Calu3 (cell line): ENCODE measurements at regions not wholly inside any gene's neighbourhood (a gene's known extent, or its start where the extent isn't known, plus 50 kb on each side); places are given as distances from the start of the nearest gene placed in this dataset.
"Not testable (repeated sequence)": the region's sequence is repeated elsewhere in the genome, so short reads cannot be mapped to it uniquely, and the experiment has no call there.

ENCODE experiments used
- BruUV-seq: library from RNA; stranded (reverse); fragments of 400-500 nt; replicated peaks from 2 replicates; lab custom pipeline; 2021; lab: Mats Ljungman, UMichigan
- CTCF ChIA-PET: fragments of 300-600 bp; sonication (Branson Sonifier 250); formaldehyde crosslinking; loops from one replicate; lab custom pipeline; 2022; ENCODE audit warnings: antibody characterized with exemption; lab: Charles Lee
- DNase-seq: peaks from one replicate; pipeline ENCODE4 v3.0.0; 2022
- H3K27ac Mint-ChIP-seq: one replicate; pipeline ENCODE4 v1.8.0; 2022; ENCODE audit warnings: mixed read lengths; ENCODE audit not compliant: unreplicated experiment
- H3K27me3 Mint-ChIP-seq: one replicate; pipeline ENCODE4 v1.8.0; 2022; ENCODE audit warnings: mixed read lengths; ENCODE audit not compliant: unreplicated experiment
- H3K36me3 Mint-ChIP-seq: one replicate; pipeline ENCODE4 v1.8.0; 2022; ENCODE audit warnings: mild to moderate bottlenecking, moderate library complexity, mixed read lengths; ENCODE audit not compliant: insufficient read depth, unreplicated experiment
- H3K4me1 Mint-ChIP-seq: one replicate; pipeline ENCODE4 v1.8.0; 2022; ENCODE audit warnings: mild to moderate bottlenecking, low read depth, mixed read lengths; ENCODE audit not compliant: unreplicated experiment
- H3K4me3 Mint-ChIP-seq: one replicate; pipeline ENCODE4 v1.8.0; 2022; ENCODE audit warnings: mild to moderate bottlenecking, low read depth, moderate library complexity, mixed read lengths; ENCODE audit not compliant: unreplicated experiment
- H3K9me3 Mint-ChIP-seq: one replicate; pipeline ENCODE4 v1.8.0; 2022; ENCODE audit warnings: low read depth, mixed read lengths; ENCODE audit not compliant: unreplicated experiment
- CTCF ChIP-seq: fragments of 200-600 bp; IDR thresholded peaks from one replicate; pipeline ENCODE4 v1.8.0; 2022; ENCODE audit warnings: antibody characterized with exemption; ENCODE audit not compliant: unreplicated experiment
- intact Hi-C: fragments of 100-400 bp; cut with micrococcal nuclease; formaldehyde crosslinking; loops from one replicate; pipeline ENCODE4 v1.10.0; 2022; ENCODE audit not compliant: unreplicated experiment

GRCh38 chr10:37496061-37496460 lies 361.3 kb downstream of the ZNF248 start:
- no peaks in the 10 kb centered on the region for H3K4me1 Mint-ChIP-seq

GRCh38 chr10:37495415-37495814 lies 362.0 kb downstream of the ZNF248 start:
- CTCF ChIA-PET = interaction anchor here (0.5 to 0.8 kb wide), 3 partner anchors 259 to 1268 kb away, joined by 3 to 4 read pairs (median 4); no protein-coding TSS in a partner anchor
- peaks cover 4% of the 10 kb centered on the region for H3K9me3 Mint-ChIP-seq
- DNase-seq = no peak
- no peak overlapping the region for H3K4me3 Mint-ChIP-seq
- no TSS peak for BruUV-seq
- no peak overlapping the region for H3K27ac Mint-ChIP-seq
- intact Hi-C loops = loop anchor here (2.0 to 5.0 kb wide), 2 partner anchors 61 to 608 kb away; no protein-coding TSS in a partner anchor
- H3K36me3 Mint-ChIP-seq = no peaks in the 10 kb centered on the region
- no peaks in the 10 kb centered on the region for H3K27me3 Mint-ChIP-seq
- no peak for TF ChIP-seq CTCF
- H3K4me1 Mint-ChIP-seq = no peaks in the 10 kb centered on the region

More at GRCh38 chr10:37496061-37496460, 361.3 kb downstream of the ZNF248 start:
- Mint-ChIP-seq H3K36me3 (no peaks in the 10 kb centered on the region), H3K27me3 (no peaks in the 10 kb centered on the region), H3K27ac (no peak overlapping the region), H3K4me3 (no peak overlapping the region), H3K9me3 (peaks cover 4% of the 10 kb centered on the region)
- intact Hi-C loops = loop anchor here (5.0 kb wide), 1 partner anchor 609 kb away; no protein-coding TSS in a partner anchor
- no TSS peak for BruUV-seq
- no peak for TF ChIP-seq CTCF
- no peak for DNase-seq
- CTCF ChIA-PET = no interaction called here

- DNase-seq, CTCF ChIA-PET, H3K4me3 Mint-ChIP-seq, H3K27me3 Mint-ChIP-seq, H3K27ac Mint-ChIP-seq, H3K4me1 Mint-ChIP-seq, H3K36me3 Mint-ChIP-seq, intact Hi-C loops, H3K9me3 Mint-ChIP-seq, BruUV-seq: not testable (repeated sequence)
These were observed 364.1 kb downstream of the ZNF248 start for GRCh38 chr10:37493185-37493796.

- no peaks in the 10 kb centered on the region for H3K36me3 Mint-ChIP-seq
- BruUV-seq = no TSS peak
- DNase-seq = no peak
- H3K4me3 Mint-ChIP-seq = no peak overlapping the region
- intact Hi-C loops = no loop called here
- no peak for TF ChIP-seq CTCF
- peaks cover 3% of the 10 kb centered on the region for H3K9me3 Mint-ChIP-seq
- no peaks in the 10 kb centered on the region for H3K4me1 Mint-ChIP-seq
- H3K27me3 Mint-ChIP-seq = no peaks in the 10 kb centered on the region
- no peak overlapping the region for H3K27ac Mint-ChIP-seq
- CTCF ChIA-PET = no interaction called here
These were observed 364.9 kb downstream of the ANKRD30A start for GRCh38 chr10:37490266-37490665.

- Mint-ChIP-seq H3K27ac (no peak overlapping the region), H3K9me3 (peaks cover 3% of the 10 kb centered on the region), H3K27me3 (no peaks in the 10 kb centered on the region), H3K36me3 (no peaks in the 10 kb centered on the region), H3K4me3 (no peak overlapping the region), H3K4me1 (no peaks in the 10 kb centered on the region)
- no peak for TF ChIP-seq CTCF
- DNase-seq = no peak
- no TSS peak for BruUV-seq
- CTCF ChIA-PET = no interaction called here
- intact Hi-C loops = no loop called here
These were observed 364.2 kb downstream of the ANKRD30A start for GRCh38 chr10:37489658-37490003.
